ENCODE measurements at regions not wholly inside any gene's neighbourhood (a gene's known extent, or its start where the extent isn't known, plus 50 kb on each side); places are given as distances from the start of the nearest gene placed in this dataset.
"Not testable (repeated sequence)": the region's sequence is repeated elsewhere in the genome, so short reads cannot be mapped to it uniquely, and the experiment has no call there.

- H3K4me3 ChIP-seq (ENCODE audit: low read length), result no peak overlapping the region
- H3K27ac ChIP-seq (ENCODE audit: low read depth, low read length), result no peak overlapping the region
- ChIA-PET CTCF (no interaction called here), POLR2A (no interaction called here)
- Mint-ChIP-seq H3K27ac (no peak overlapping the region), H3K27me3 (no peaks in the 10 kb centered on the region), H3K36me3 (no peaks in the 10 kb centered on the region), H3K9me3 (peaks cover 0 to 11% (median 6%) of the 10 kb centered on the region in 5 donors), H3K4me1 (no peaks in the 10 kb centered on the region), H3K4me3 (no peak overlapping the region)
- no peaks in the 10 kb centered on the region for H3K9me3 ChIP-seq (ENCODE audit: low read length)
- H3K4me1 ChIP-seq (ENCODE audit: insufficient read depth, low read length), result no peaks in the 10 kb centered on the region
- no peaks in the 10 kb centered on the region for H3K27me3 ChIP-seq (ENCODE audit: insufficient read depth, low read length, poor library complexity, severe bottlenecking)
- H3K36me3 ChIP-seq (ENCODE audit: insufficient read depth, low read length), result no peaks in the 10 kb centered on the region
- no peak for DNase-seq
Observed at GRCh38 chr4:66562276-66562806, 892.1 kb upstream of the EPHA5 start.

GRCh38 chr4:66561465-66562053, 891.3 kb upstream of the EPHA5 start:
- H3K36me3 Mint-ChIP-seq; H3K27ac ChIP-seq (ENCODE audit: low read depth, low read length); H3K4me3 ChIP-seq (ENCODE audit: low read length); POLR2A ChIA-PET; H3K4me3 Mint-ChIP-seq; H3K9me3 ChIP-seq (ENCODE audit: low read length); H3K27me3 ChIP-seq (ENCODE audit: insufficient read depth, low read length, poor library complexity, severe bottlenecking); DNase-seq; H3K4me1 Mint-ChIP-seq; H3K27me3 Mint-ChIP-seq; H3K36me3 ChIP-seq (ENCODE audit: insufficient read depth, low read length); CTCF ChIA-PET; H3K4me1 ChIP-seq (ENCODE audit: insufficient read depth, low read length); H3K27ac Mint-ChIP-seq: not testable (repeated sequence)
- peaks cover 0 to 14% (median 6%) of the 10 kb centered on the region in 5 donors for H3K9me3 Mint-ChIP-seq

GRCh38 chr4:66558651-66559050, 888.4 kb upstream of the EPHA5 start:
- Histone ChIP-seq H3K27me3 (ENCODE audit: insufficient read depth, low read length, poor library complexity, severe bottlenecking) (no peaks in the 10 kb centered on the region), H3K27ac (ENCODE audit: low read depth, low read length) (no peak overlapping the region), H3K36me3 (ENCODE audit: insufficient read depth, low read length) (no peaks in the 10 kb centered on the region), H3K4me1 (ENCODE audit: insufficient read depth, low read length) (no peaks in the 10 kb centered on the region), H3K4me3 (ENCODE audit: low read length) (no peak overlapping the region), H3K9me3 (ENCODE audit: low read length) (no peaks in the 10 kb centered on the region)
- peaks cover 0 to 36% (median 10%) of the 10 kb centered on the region in 5 donors for H3K9me3 Mint-ChIP-seq
- H3K4me1 Mint-ChIP-seq, result no peaks in the 10 kb centered on the region
- H3K27me3 Mint-ChIP-seq, result no peaks in the 10 kb centered on the region
- H3K4me3 Mint-ChIP-seq, result no peak overlapping the region
- no peak for DNase-seq
- ChIA-PET CTCF (no interaction called here), POLR2A (no interaction called here)
- H3K36me3 Mint-ChIP-seq, result no peaks in the 10 kb centered on the region
- no peak overlapping the region for H3K27ac Mint-ChIP-seq

- Mint-ChIP-seq H3K9me3 (peaks cover 3 to 33% (median 11%) of the 10 kb centered on the region in 5 donors), H3K27ac (no peak overlapping the region), H3K4me3 (no peak overlapping the region), H3K27me3 (no peaks in the 10 kb centered on the region), H3K4me1 (no peaks in the 10 kb centered on the region), H3K36me3 (no peaks in the 10 kb centered on the region)
- H3K9me3 ChIP-seq (ENCODE audit: low read length), result no peaks in the 10 kb centered on the region
- no peaks in the 10 kb centered on the region for H3K36me3 ChIP-seq (ENCODE audit: insufficient read depth, low read length)
- CTCF ChIA-PET, result no interaction called here
- no peak for DNase-seq
- H3K4me1 ChIP-seq (ENCODE audit: insufficient read depth, low read length), result no peaks in the 10 kb centered on the region
- POLR2A ChIA-PET, result no interaction called here
- H3K4me3 ChIP-seq (ENCODE audit: low read length), result no peak overlapping the region
- H3K27ac ChIP-seq (ENCODE audit: low read depth, low read length), result no peak overlapping the region
- no peaks in the 10 kb centered on the region for H3K27me3 ChIP-seq (ENCODE audit: insufficient read depth, low read length, poor library complexity, severe bottlenecking)
Observed at GRCh38 chr4:66556651-66557278, 886.5 kb upstream of the EPHA5 start.

- no peak for DNase-seq
- no peaks in the 10 kb centered on the region for H3K27me3 Mint-ChIP-seq
- H3K4me3 Mint-ChIP-seq, result no peak overlapping the region
- Histone ChIP-seq H3K9me3 (ENCODE audit: low read length) (no peaks in the 10 kb centered on the region), H3K36me3 (ENCODE audit: insufficient read depth, low read length) (no peaks in the 10 kb centered on the region), H3K27ac (ENCODE audit: low read depth, low read length) (no peak overlapping the region), H3K27me3 (ENCODE audit: insufficient read depth, low read length, poor library complexity, severe bottlenecking) (no peaks in the 10 kb centered on the region), H3K4me3 (ENCODE audit: low read length) (no peak overlapping the region), H3K4me1 (ENCODE audit: insufficient read depth, low read length) (no peaks in the 10 kb centered on the region)
- H3K9me3 Mint-ChIP-seq, result peaks cover 5 to 35% (median 14%) of the 10 kb centered on the region in 5 donors
- H3K27ac Mint-ChIP-seq, result no peak overlapping the region
- no peaks in the 10 kb centered on the region for H3K36me3 Mint-ChIP-seq
- CTCF ChIA-PET, result no interaction called here
- H3K4me1 Mint-ChIP-seq, result no peaks in the 10 kb centered on the region
- POLR2A ChIA-PET, result no interaction called here
Observed at GRCh38 chr4:66555301-66555700, 885.0 kb upstream of the EPHA5 start.

- Histone ChIP-seq H3K27me3 (ENCODE audit: insufficient read depth, low read length, poor library complexity, severe bottlenecking) (no peaks in the 10 kb centered on the region), H3K36me3 (ENCODE audit: insufficient read depth, low read length) (no peaks in the 10 kb centered on the region), H3K9me3 (ENCODE audit: low read length) (no peaks in the 10 kb centered on the region), H3K4me1 (ENCODE audit: insufficient read depth, low read length) (no peaks in the 10 kb centered on the region), H3K4me3 (ENCODE audit: low read length) (no peak overlapping the region), H3K27ac (ENCODE audit: low read depth, low read length) (no peak overlapping the region)
- peaks cover 5 to 35% (median 15%) of the 10 kb centered on the region in 5 donors for H3K9me3 Mint-ChIP-seq
- no peaks in the 10 kb centered on the region for H3K27me3 Mint-ChIP-seq
- POLR2A ChIA-PET, result no interaction called here
- H3K27ac Mint-ChIP-seq, result no peak overlapping the region
- H3K36me3 Mint-ChIP-seq, result no peaks in the 10 kb centered on the region
- H3K4me1 Mint-ChIP-seq, result no peaks in the 10 kb centered on the region
- H3K4me3 Mint-ChIP-seq, result no peak overlapping the region
- no peak for DNase-seq
- CTCF ChIA-PET, result no interaction called here
Observed at GRCh38 chr4:66554826-66555225, 884.5 kb upstream of the EPHA5 start.

GRCh38 chr4:66545301-66545700, 875.0 kb upstream of the EPHA5 start:
- H3K9me3 ChIP-seq (ENCODE audit: low read length); H3K4me3 ChIP-seq (ENCODE audit: low read length); H3K27me3 Mint-ChIP-seq; H3K4me1 Mint-ChIP-seq; DNase-seq; H3K36me3 Mint-ChIP-seq; H3K27me3 ChIP-seq (ENCODE audit: insufficient read depth, low read length, poor library complexity, severe bottlenecking); H3K4me1 ChIP-seq (ENCODE audit: insufficient read depth, low read length); POLR2A ChIA-PET; H3K36me3 ChIP-seq (ENCODE audit: insufficient read depth, low read length); H3K27ac ChIP-seq (ENCODE audit: low read depth, low read length); H3K4me3 Mint-ChIP-seq; H3K27ac Mint-ChIP-seq; CTCF ChIA-PET: not testable (repeated sequence)
- peaks cover 4 to 29% (median 8%) of the 10 kb centered on the region in 5 donors for H3K9me3 Mint-ChIP-seq

- no peak for DNase-seq
- Mint-ChIP-seq H3K4me1 (no peaks in the 10 kb centered on the region), H3K36me3 (no peaks in the 10 kb centered on the region), H3K4me3 (no peak overlapping the region), H3K27me3 (no peaks in the 10 kb centered on the region), H3K9me3 (peaks cover 4 to 28% (median 7%) of the 10 kb centered on the region in 5 donors), H3K27ac (no peak overlapping the region)
- no peak overlapping the region for H3K27ac ChIP-seq (ENCODE audit: low read depth, low read length)
- no peaks in the 10 kb centered on the region for H3K9me3 ChIP-seq (ENCODE audit: low read length)
- ChIA-PET CTCF (no interaction called here), POLR2A (no interaction called here)
- no peaks in the 10 kb centered on the region for H3K27me3 ChIP-seq (ENCODE audit: insufficient read depth, low read length, poor library complexity, severe bottlenecking)
- no peaks in the 10 kb centered on the region for H3K4me1 ChIP-seq (ENCODE audit: insufficient read depth, low read length)
- H3K36me3 ChIP-seq (ENCODE audit: insufficient read depth, low read length), result no peaks in the 10 kb centered on the region
- no peak overlapping the region for H3K4me3 ChIP-seq (ENCODE audit: low read length)
Observed at GRCh38 chr4:66544281-66544680, 874.0 kb upstream of the EPHA5 start.

Data from CD8-positive, alpha-beta memory T cell (primary cell).